A549 (cell line): ENCODE measurements at regions not wholly inside any gene's neighbourhood (a gene's known extent, or its start where the extent isn't known, plus 50 kb on each side); places are given as distances from the start of the nearest gene placed in this dataset.

Experiments used
- ATAC-seq, 2 experiments: fragments of 200-7000 bp in 1 of 2; fragments of >200 bp in 1 of 2; cut with Nextera tagmentation in 1 of 2; cut with Tn5 transposase in 1 of 2; 3 replicates each; pipeline versions ENCODE4 v1.8.0 to v1.9.1; 2018 to 2020; ENCODE audit warnings: mild to moderate bottlenecking in 1 of 2, moderate library complexity in 1 of 2
- CTCF ChIA-PET: fragments of 300-600 bp; sonication (Branson Sonifier 250); formaldehyde crosslinking; extraction: SDS; loops from one replicate; lab custom pipeline; 2021; ENCODE audit warnings: antibody characterized with exemption, inconsistent platforms; lab: Yijun Ruan, JAX
- POLR2A ChIA-PET: fragments of 350-600 bp; formaldehyde crosslinking; extraction: SDS; loops from one replicate; lab custom pipeline; 2021; ENCODE audit warnings: antibody characterized with exemption, inconsistent platforms; lab: Yijun Ruan, JAX
- DNase-seq, 2 experiments: peaks; one replicate each; pipeline versions ENCODE4 v3.0.0 to v3.0.0-alpha.2; 2011 to 2016; ENCODE audit warnings: low read depth in 1 of 2, low spot score in 1 of 2
- FAIRE-seq: peaks from 2 replicates; lab custom pipeline; 2011; peaks lifted over from hg19 to GRCh38; lab: Jason Lieb, UNC
- H3K27ac ChIP-seq, 2 experiments: fragments of >200 bp; sonication (Bioruptor Twin); formaldehyde crosslinking; 3 replicates each; pipeline ENCODE4 v1.5.1; 2016 to 2017
- H3K4me1 ChIP-seq: fragments of >200 bp; sonication (Bioruptor Twin); formaldehyde crosslinking; 3 replicates; pipeline ENCODE4 v1.6.1; 2016
- H3K4me2 ChIP-seq: fragments of >200 bp; sonication (Bioruptor Twin); formaldehyde crosslinking; 3 replicates; pipeline ENCODE4 v1.6.1; 2016
- H3K4me3 ChIP-seq: fragments of >200 bp; sonication (Bioruptor Twin); formaldehyde crosslinking; 3 replicates; pipeline ENCODE4 v1.5.1; 2016
- H3K9me3 ChIP-seq: fragments of >200 bp; sonication (Bioruptor Twin); formaldehyde crosslinking; 3 replicates; pipeline ENCODE4 v1.6.1; 2016
- CBX2 ChIP-seq: fragments of 200-600 bp; sonication (generic); IDR thresholded peaks from 2 replicates; pipeline ENCODE4 v1.6.1; 2016; ENCODE audit warnings: low read depth, mild to moderate bottlenecking, borderline replicate concordance
- CBX8 ChIP-seq: fragments of 200-600 bp; sonication (generic); IDR thresholded peaks from 2 replicates; pipeline ENCODE4 v1.6.1; 2016
- CEBPB ChIP-seq, 2 experiments: fragments of >200 bp in 1 of 2; sonication (Bioruptor Twin) in 1 of 2; formaldehyde crosslinking in 1 of 2; IDR thresholded peaks; 2 replicates each; pipeline ENCODE4 v1.6.1; 2012 to 2016
- CHD2 ChIP-seq: fragments of 150-350 bp; IDR thresholded peaks from 2 replicates; pipeline ENCODE4 v1.6.1; 2014; ENCODE audit warnings: low read length; ENCODE audit not compliant: partially characterized antibody
- EHF ChIP-seq: fragments of 250-450 bp; sonication (Bioruptor Pico); IDR thresholded peaks from 2 replicates; pipeline ENCODE4 v1.5.0; 2020; ENCODE audit warnings: mild to moderate bottlenecking
- ESRRA ChIP-seq: fragments of 150-350 bp; IDR thresholded peaks from 2 replicates; pipeline ENCODE4 v1.6.1; 2014; ENCODE audit warnings: mild to moderate bottlenecking, low read length, borderline replicate concordance
- FOSB ChIP-seq: fragments of 250-450 bp; sonication (Bioruptor Pico); IDR thresholded peaks from 2 replicates; pipeline ENCODE4 v1.5.0; 2020; ENCODE audit warnings: mild to moderate bottlenecking, moderate library complexity
- GATA3 ChIP-seq: IDR thresholded peaks from 2 replicates; pipeline ENCODE4 v1.6.1; 2012; ENCODE audit warnings: borderline replicate concordance
- HEYL ChIP-seq: fragments of 250-450 bp; sonication (Bioruptor Pico); IDR thresholded peaks from 2 replicates; pipeline ENCODE4 v1.8.0; 2021; ENCODE audit warnings: mild to moderate bottlenecking, moderate library complexity
- HOXA7 ChIP-seq: fragments of 250-450 bp; sonication (Bioruptor Pico); IDR thresholded peaks from 2 replicates; pipeline ENCODE4 v1.5.0; 2020; ENCODE audit warnings: mild to moderate bottlenecking, moderate library complexity
- HOXB13 ChIP-seq: fragments of 250-450 bp; sonication (Bioruptor Pico); IDR thresholded peaks from 2 replicates; pipeline ENCODE4 v1.5.0; 2020; ENCODE audit warnings: low read depth, mild to moderate bottlenecking, moderate library complexity
- KDM5A ChIP-seq: fragments of 200-600 bp; sonication (generic); IDR thresholded peaks from 2 replicates; pipeline ENCODE4 v1.6.1; 2016; ENCODE audit warnings: antibody characterized with exemption, mild to moderate bottlenecking
- MAFK ChIP-seq: fragments of 450-650 bp; IDR thresholded peaks from 2 replicates; pipeline ENCODE4 v1.6.1; 2014; ENCODE audit not compliant: partially characterized antibody
- MYC ChIP-seq: IDR thresholded peaks from 2 replicates; pipeline ENCODE4 v1.6.1; 2012; ENCODE audit warnings: mild to moderate bottlenecking, inconsistent platforms, low read length, improper control_type of control experiment, borderline replicate concordance
- NFE2L2 ChIP-seq: fragments of 150-350 bp; conservative IDR thresholded peaks from 2 replicates; pipeline ENCODE4 v1.6.1; 2014; ENCODE audit warnings: low read length
- POLR2A ChIP-seq: IDR thresholded peaks from 2 replicates; pipeline ENCODE4 v1.6.1; 2012; ENCODE audit warnings: mild to moderate bottlenecking, low read length
- RAD21 ChIP-seq, 2 experiments: fragments of >200 bp in 1 of 2; sonication (Bioruptor Twin) in 1 of 2; formaldehyde crosslinking in 1 of 2; IDR thresholded peaks in 1 of 2; conservative IDR thresholded peaks in 1 of 2; 2 replicates in 1 of 2; 3 replicates in 1 of 2; pipeline ENCODE4 v1.6.1; 2012 to 2018; ENCODE audit warnings: inconsistent platforms in 1 of 2
- RNF2 ChIP-seq: fragments of 200-600 bp; sonication (generic); IDR thresholded peaks from 2 replicates; pipeline ENCODE4 v1.6.1; 2016; ENCODE audit warnings: low read depth, mild to moderate bottlenecking, antibody characterized with exemption, moderate library complexity, borderline replicate concordance
- ZC3H11A ChIP-seq: fragments of 450-650 bp; IDR thresholded peaks from 2 replicates; pipeline ENCODE4 v1.6.1; 2014; ENCODE audit warnings: antibody characterized with exemption, mild to moderate bottlenecking
- ZFP36 ChIP-seq: fragments of 450-650 bp; IDR thresholded peaks from 2 replicates; pipeline ENCODE4 v1.6.1; 2014; ENCODE audit warnings: borderline replicate concordance; ENCODE audit not compliant: partially characterized antibody
- ZSCAN20 ChIP-seq: fragments of 250-450 bp; sonication (Bioruptor Pico); IDR thresholded peaks from 2 replicates; pipeline ENCODE4 v1.8.0; 2022; ENCODE audit warnings: mild to moderate bottlenecking, moderate library complexity
- whole genome bisulfite sequencing: methylation state at CpG from one replicate; pipeline ENCODE4 v1.1.6; 2017; ENCODE audit errors: missing lambda C conversion rate; 5-methylcytosine and 5-hydroxymethylcytosine counted together
- TF ChIP-seq, protein P1 (sequence below): IDR thresholded peaks from 2 replicates; pipeline ENCODE4 v1.6.1; 2012
- TF ChIP-seq, protein P2 (sequence below): fragments of >200 bp; sonication (Bioruptor Twin); formaldehyde crosslinking; IDR thresholded peaks from 3 replicates; pipeline ENCODE4 v1.6.1; 2016

DNA sequence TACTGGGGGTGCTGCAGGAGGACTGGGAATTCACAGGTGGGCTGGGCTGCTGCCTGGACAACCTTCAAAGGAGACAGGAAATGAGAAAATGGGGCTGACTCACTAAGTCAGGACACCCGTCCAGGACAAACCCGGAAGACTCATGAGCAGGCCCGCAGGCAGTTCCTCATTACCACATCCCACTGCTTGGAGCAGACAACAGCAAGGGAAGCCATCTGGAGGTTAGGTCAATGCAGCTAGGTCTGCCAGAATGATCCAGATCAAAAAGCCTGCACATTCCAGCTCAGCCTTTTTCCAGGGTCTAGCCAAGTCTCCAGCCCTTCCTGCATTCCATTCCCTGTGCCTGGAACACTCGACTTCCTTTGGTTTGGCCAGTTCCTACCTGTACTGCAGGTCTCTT lies 536.5 kb upstream of the CDH11 start:
- Histone ChIP-seq H3K4me1 (no peaks in the 10 kb centered on the region), H3K4me3 (no peak overlapping the region), H3K27ac (no peak overlapping the region), H3K4me2 (no peak overlapping the region), H3K9me3 (no peaks in the 10 kb centered on the region)
- FAIRE-seq (no peak), ATAC-seq (no peak), DNase-seq (peak in 1 of 2 experiments; percentile 18)
- no peak for TF ChIP-seq POLR2A
- TF ChIP-seq EHF (CRISPR knock-in tag), result no peak
- TF ChIP-seq, protein P1, sequence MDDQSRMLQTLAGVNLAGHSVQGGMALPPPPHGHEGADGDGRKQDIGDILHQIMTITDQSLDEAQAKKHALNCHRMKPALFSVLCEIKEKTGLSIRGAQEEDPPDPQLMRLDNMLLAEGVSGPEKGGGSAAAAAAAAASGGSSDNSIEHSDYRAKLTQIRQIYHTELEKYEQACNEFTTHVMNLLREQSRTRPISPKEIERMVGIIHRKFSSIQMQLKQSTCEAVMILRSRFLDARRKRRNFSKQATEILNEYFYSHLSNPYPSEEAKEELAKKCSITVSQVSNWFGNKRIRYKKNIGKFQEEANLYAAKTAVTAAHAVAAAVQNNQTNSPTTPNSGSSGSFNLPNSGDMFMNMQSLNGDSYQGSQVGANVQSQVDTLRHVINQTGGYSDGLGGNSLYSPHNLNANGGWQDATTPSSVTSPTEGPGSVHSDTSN, result no peak
- TF ChIP-seq FOSB (CRISPR knock-in tag), result no peak
- no peak for TF ChIP-seq KDM5A
- no peak for TF ChIP-seq NFE2L2
- TF ChIP-seq MAFK, result no peak
- no peak for TF ChIP-seq RNF2
- TF ChIP-seq ZSCAN20 (CRISPR knock-in tag), result no peak
- no peak for TF ChIP-seq CHD2
- TF ChIP-seq CEBPB (IDR thresholded peaks at IDR 0.05), result no peak
- WGBS, result 11% methylated on average over 4 of the region's 4 CpGs
- POLR2A ChIA-PET, result no interaction called here
- CTCF ChIA-PET, result no interaction called here

DNA sequence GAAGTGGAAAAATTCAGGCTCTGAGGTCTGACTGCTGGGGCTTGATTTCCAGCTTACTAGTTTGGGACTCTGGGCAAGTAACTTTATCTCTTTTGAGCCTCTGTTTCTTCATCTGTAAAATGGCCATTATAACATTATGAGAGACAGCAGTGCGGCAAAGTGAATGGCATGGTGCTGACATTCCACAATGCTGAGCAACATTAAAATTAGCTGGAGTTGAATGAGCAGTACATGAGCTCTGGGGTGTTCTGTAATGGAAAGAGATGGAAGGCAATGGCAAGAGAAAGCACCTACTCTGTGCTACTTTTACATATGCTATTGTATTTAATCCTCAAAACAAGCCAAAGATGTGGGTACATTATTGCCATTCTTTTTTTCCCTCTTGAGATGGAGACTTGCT lies 535.7 kb upstream of the CDH11 start:
- POLR2A ChIA-PET, result no interaction called here
- TF ChIP-seq CBX2 (no peak), KDM5A (no peak), CBX8 (no peak), HOXB13 (CRISPR knock-in tag) (no peak), RAD21 (conservative IDR thresholded peaks at IDR 0.05 in 1 of 2, IDR thresholded peaks at IDR 0.05 in 1 of 2) (no peak), GATA3 (no peak), ESRRA (no peak), HOXA7 (CRISPR knock-in tag) (no peak), CEBPB (IDR thresholded peaks at IDR 0.05) (no peak)

DNA sequence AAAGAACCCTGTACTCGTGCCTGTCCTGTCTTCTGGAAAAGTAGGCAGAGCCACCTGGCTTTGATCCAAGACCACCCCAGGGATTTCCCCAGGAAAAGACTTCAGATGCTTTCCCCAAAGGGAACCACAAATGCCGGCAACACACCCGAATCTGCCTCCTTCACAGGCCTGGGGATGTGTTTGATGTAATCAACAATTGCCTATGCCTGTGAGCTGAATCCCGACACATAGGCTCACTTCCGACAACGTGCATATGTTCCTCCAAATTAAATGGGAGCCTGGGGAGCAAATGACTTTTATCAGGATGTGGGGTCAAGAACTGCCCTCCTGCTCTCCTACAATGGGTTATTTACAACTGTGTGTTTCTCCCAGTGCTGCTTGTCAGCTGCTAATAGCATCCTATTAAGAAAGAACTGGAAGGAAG lies 535.2 kb upstream of the CDH11 start:
- CTCF ChIA-PET, result no interaction called here
- FAIRE-seq (no peak), ATAC-seq (no peak), DNase-seq (no peak)
- Histone ChIP-seq H3K27ac (no peak overlapping the region), H3K4me3 (no peak overlapping the region), H3K9me3 (no peaks in the 10 kb centered on the region), H3K4me2 (no peak overlapping the region), H3K4me1 (no peaks in the 10 kb centered on the region)
- TF ChIP-seq MYC (no peak), ZC3H11A (no peak), HEYL (no peak), ZFP36 (no peak), ZSCAN20 (CRISPR knock-in tag) (no peak)
- TF ChIP-seq, protein P2, sequence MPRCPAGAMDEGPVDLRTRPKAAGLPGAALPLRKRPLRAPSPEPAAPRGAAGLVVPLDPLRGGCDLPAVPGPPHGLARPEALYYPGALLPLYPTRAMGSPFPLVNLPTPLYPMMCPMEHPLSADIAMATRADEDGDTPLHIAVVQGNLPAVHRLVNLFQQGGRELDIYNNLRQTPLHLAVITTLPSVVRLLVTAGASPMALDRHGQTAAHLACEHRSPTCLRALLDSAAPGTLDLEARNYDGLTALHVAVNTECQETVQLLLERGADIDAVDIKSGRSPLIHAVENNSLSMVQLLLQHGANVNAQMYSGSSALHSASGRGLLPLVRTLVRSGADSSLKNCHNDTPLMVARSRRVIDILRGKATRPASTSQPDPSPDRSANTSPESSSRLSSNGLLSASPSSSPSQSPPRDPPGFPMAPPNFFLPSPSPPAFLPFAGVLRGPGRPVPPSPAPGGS, result no peak
- 19% methylated on average over 6 of the region's 6 CpGs for WGBS
- POLR2A ChIA-PET, result no interaction called here

More for the DNA sequence above, 535.7 kb upstream of the CDH11 start:
- Histone ChIP-seq H3K4me1 (no peaks in the 10 kb centered on the region), H3K9me3 (no peaks in the 10 kb centered on the region), H3K4me3 (no peak overlapping the region), H3K4me2 (no peak overlapping the region), H3K27ac (no peak overlapping the region)
- ATAC-seq (no peak), FAIRE-seq (no peak), DNase-seq (no peak)
- 77% methylated on average over 1 of the region's 1 CpG for WGBS
- CTCF ChIA-PET, result no interaction called here
